Fibroblast of gingiva (primary cell): ENCODE measurements at regions not wholly inside any gene's neighbourhood (a gene's known extent, or its start where the extent isn't known, plus 50 kb on each side); places are given as distances from the start of the nearest gene placed in this dataset.

Source experiments
- DNase-seq: peaks from one replicate; pipeline ENCODE4 v3.0.0-alpha.2; 2011; ENCODE audit warnings: low read depth

DNA sequence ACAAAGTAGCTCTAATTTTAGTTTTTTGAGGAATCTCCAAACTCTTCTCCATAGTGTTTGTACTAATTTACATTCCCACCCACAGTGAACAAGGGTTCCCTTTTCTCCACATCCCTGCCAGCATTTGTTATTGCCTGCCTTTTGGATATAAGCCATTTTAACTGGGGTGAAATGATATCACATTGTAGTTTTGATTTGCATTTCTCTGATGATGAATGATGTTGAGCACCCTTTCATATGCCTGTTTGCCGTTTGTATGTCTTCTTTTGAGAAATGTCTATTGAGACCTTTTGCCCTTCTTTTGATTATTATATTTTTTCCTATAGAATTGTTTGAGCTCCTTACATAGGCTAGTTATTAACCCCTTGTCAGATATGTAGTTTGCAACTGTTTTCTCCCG lies 239.9 kb upstream of the TPM1 start:
- no peak for DNase-seq

- DNase-seq: no peak
Observed at GRCh38 chr15:62803856-62804400, 238.6 kb upstream of the TPM1 start.

GRCh38 chr15:62805502-62805901 lies 237.0 kb upstream of the TPM1 start:
- no peak for DNase-seq

- no peak for DNase-seq
Observed at GRCh38 chr15:62807539-62808130, 234.9 kb upstream of the TPM1 start.

- DNase-seq: no peak
Observed at GRCh38 chr15:62809115-62809967, 233.2 kb upstream of the TPM1 start.

DNA sequence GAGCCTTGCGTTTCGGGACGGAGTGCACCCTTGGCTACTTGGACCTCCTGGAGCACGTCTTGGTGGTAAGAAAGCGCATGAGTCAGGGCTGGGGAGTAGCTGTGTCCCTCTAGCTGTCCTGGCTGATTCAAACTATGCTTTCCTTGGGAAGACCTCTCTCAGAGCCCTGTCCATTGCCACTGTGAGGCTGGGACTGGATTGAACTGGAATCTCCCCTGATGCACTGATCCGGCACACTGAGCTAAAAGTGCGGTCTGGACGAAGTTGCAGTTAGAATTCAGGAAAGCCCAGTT lies 232.6 kb upstream of the TPM1 start:
- DNase-seq: no peak

DNA sequence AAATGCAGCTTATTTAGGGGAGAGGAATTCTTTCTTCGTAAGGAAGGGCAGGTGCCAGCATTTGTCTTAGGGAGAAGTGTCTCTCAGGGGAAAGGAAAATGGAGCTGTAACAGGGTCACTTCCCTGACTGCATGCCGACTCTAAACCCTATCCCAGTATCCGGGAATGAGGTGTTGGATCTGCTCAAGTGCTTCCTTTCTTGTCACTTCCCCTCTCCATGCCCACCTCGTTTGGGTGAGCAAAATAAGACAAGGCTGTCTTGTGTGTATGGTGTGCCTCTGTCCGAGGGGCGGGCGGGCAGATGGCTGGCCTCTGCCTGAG lies 230.1 kb upstream of the TPM1 start:
- no peak for DNase-seq

- no peak for DNase-seq
Observed at GRCh38 chr15:62816342-62817069, 226.0 kb upstream of the TPM1 start.

- no peak for DNase-seq
Observed at GRCh38 chr15:62818691-62819090, 223.9 kb upstream of the TPM1 start.

DNA sequence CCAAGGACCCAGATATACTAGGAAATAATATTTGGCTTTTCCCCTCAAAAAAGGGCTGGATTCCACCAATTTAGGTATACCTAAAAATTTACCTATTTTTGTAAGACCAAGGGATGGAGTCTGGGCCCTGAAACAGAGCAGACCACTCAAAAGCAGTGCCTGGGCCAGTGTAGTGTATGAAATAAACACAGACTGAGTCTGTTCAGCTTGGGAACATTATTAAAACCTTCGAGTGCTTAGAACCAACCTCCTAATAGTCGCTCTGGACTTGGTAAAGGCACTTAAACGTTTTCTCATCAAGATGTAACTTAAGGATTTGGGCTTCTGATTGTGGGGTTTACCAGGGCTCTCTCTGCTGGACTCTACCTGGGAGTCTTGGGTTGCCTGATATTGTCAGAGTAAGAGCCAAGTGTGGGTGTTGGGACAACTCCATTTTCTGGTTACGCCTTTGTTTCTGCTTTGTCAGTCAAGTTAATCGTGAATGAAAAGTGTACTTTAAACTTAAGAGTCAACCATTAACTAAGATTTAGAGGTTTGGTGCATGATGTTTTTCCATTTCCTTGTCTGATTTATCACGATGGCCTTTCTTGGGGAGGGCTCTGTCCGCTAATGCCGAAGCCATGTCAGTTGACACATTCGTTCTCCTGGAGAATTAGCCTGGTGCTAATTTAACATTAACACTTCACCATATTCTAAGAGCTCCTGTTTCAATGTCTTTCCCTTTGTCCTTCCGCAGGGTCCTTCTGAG lies 221.0 kb upstream of the TPM1 start:
- no peak for DNase-seq

DNA sequence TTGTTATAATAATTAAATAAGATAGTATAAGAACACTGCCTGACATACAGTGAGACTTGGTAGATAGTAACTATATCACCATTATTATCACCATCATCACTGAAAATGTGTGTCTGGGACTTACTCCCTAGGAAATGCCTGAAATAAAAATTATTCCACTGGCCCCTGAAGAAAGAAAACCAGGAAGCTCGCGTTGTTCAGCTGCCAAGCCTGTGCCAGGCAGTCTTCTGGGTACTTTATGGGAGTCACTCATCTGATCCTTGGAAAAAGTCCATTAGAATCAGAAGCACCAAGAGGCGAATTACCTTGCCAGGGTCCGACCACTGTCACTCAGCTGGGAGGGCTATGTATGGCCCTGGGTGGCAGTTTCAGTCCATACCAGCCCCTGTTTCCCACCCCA lies 220.3 kb upstream of the TPM1 start:
- DNase-seq: no peak

DNA sequence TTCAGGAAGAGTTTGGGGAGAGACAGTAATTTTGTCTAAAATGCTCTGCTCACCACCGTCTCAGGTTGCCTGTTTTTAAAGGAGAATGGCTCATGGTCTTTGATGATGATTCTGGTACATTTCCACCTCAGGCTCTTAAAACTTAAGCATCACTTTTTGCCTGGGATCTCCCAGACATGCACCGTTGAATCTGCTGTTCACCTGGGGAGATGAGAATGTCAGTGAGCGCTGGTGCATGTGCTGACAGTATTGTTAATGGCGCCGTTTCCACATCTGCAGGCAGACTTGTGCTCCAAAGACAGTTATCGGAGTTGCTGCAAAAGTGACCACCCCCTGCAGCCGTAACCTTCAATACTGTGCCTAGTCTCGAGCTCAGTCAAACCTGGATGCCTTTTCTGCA lies 219.0 kb upstream of the TPM1 start:
- no peak for DNase-seq

GRCh38 chr15:62824111-62825015 lies 218.2 kb upstream of the TPM1 start:
- peak; percentile 73 for DNase-seq

DNA sequence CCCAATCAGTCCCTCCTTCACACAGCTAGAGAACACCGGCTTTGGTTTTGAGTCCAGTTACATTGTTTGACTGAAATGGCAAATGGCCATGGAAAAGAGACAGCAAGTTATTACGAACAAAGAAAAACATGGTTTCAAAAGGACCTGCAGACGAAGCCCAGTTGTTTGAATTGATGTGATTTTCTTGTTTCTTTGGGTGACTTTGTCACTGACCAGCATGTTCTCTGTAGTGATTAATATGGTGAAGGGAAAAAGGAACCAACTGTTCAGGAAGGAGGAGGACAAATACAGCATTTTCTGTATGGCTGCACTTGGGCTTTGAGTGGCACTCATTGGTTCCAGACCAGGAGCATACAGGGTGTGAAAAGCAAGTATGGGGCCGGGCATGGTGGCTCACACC lies 217.4 kb upstream of the TPM1 start:
- no peak for DNase-seq

DNA sequence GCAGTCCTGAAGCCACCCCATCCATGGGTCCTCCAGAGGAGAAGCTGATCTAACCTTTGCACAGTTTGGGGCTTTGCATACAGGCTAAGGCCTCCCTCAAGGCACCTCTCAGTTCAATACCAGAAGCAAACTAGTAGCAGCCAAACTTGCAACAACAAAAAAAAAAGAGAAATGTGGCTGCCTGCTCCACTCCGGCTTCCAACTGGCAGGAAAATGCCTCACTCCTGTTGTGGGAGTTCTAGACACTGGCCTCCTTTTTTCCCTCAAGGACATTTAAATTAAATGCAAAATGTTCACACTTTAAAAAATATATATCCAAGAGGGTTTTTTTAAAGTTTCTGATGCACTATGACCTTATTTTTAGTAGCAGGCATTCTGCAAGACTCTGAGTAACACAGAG lies 216.0 kb upstream of the TPM1 start:
- DNase-seq: no peak

DNA sequence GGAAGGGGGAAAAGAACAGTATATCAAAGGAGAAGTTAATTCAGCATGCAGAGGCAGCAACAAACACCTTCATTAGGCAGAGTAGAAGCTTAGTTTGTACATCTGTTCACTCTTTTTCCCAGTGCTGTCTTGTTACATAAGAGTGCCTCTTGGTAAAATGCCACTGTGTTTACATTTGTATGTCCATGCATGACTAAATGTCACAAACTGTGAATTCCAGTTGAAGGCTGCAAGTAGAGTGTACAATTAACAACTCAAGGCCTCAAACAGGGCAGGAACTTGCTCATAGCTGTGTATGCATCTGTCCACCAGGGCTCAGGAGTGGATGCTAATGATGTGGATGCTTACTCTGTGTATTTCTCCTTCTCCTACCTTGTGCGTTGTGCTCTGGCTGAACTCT lies 214.2 kb upstream of the TPM1 start:
- DNase-seq: no peak

- DNase-seq: no peak
Observed at GRCh38 chr15:62832231-62832630, 210.3 kb upstream of the TPM1 start.

DNA sequence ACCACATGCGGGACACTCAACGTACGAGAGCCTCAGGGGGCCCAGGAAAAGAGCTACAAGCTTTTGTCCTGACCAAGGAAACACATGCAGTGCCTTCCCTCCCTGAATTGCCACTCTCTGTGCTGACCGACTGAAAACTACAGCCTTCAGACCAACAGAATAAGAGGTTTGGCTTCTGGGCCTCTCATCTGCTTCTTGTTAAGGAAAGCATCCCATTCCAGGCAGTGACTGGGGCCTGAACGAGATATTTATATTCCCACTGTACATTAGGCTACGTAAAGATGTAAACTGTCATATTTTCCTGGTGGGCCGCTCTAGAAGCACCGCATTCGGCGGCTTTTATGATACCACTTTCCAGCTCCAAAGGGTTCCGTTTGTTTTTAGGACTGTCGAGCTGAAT lies 208.9 kb upstream of the TPM1 start:
- peak; percentile 42 for DNase-seq

GRCh38 chr15:62834686-62835329 lies 207.7 kb upstream of the TPM1 start:
- no peak for DNase-seq

GRCh38 chr15:62835351-62835750 lies 207.2 kb upstream of the TPM1 start:
- DNase-seq: peak; percentile 6

DNA sequence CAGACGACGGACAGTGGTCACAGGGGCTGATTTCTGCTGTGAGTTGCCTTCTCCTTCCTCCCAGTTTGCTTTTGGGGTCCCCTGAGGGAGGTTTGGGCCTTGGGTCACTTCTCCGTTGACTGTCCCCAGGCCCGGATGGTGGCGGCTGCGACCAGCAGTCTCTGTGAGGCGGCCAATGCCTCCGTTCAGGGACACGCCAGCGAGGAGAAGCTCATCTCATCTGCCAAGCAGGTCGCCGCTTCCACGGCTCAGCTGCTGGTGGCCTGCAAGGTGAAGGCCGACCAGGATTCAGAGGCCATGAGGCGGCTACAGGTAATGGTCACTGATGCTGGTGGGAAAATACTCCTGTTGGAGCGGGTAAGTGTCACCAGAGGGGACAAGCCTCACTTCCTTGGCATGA lies 206.8 kb upstream of the TPM1 start:
- no peak for DNase-seq
